ENCODE measurements at regions not wholly inside any gene's neighbourhood (a gene's known extent, or its start where the extent isn't known, plus 50 kb on each side); places are given as distances from the start of the nearest gene placed in this dataset.

- no peak for TF ChIP-seq POLR2AphosphoS5 (IDR thresholded peaks at IDR 0.05; ENCODE audit: low read depth)
Measured at GRCh38 chr4:175106301-175106700, 188.1 kb downstream of the ADAM29 start (continued).

GRCh38 chr4:175109933-175110332, 191.8 kb downstream of the ADAM29 start:
- Mint-ChIP-seq H3K4me3 (no peak overlapping the region), H3K27ac (no peak overlapping the region), H3K27me3 (ENCODE audit: insufficient read depth, low read depth, poor library complexity) (no peaks in the 10 kb centered on the region), H3K36me3 (ENCODE audit: low read depth) (peaks cover 3% of the 10 kb centered on the region; the same call in 1 of the 3 replicates), H3K4me1 (no peaks in the 10 kb centered on the region), H3K9me3 (peaks cover 18% of the 10 kb centered on the region; the same call in 2 of the 3 replicates)
- ATAC-seq, result peak; percentile 41; the same call in 2 of the 3 replicates
- no peaks in the 10 kb centered on the region for H3K4me1 ChIP-seq (ENCODE audit: insufficient read depth)
- H3F3A ChIP-seq (replicated peaks; ENCODE audit: low read depth), result no peaks in the 10 kb centered on the region
- no peak overlapping the region for H3K27ac ChIP-seq (ENCODE audit: low read depth)
- H3K27me3 ChIP-seq (ENCODE audit: insufficient read depth), result no peaks in the 10 kb centered on the region
- TF ChIP-seq ZNF331 (CRISPR knock-in tag; IDR thresholded peaks at IDR 0.05; ENCODE audit: low read depth) (no peak), REST (IDR thresholded peaks at IDR 0.05; ENCODE audit: unreplicated experiment) (no peak), CTCF (conservative IDR thresholded peaks at IDR 0.05; ENCODE audit: low read depth in 2 of 2) (peak; percentile 49 to 78)
- H3K79me2 ChIP-seq (replicated peaks; ENCODE audit: insufficient read depth), result no peaks in the 10 kb centered on the region
- no peak overlapping the region for H3K4me2 ChIP-seq
- peak; percentile 45 for DNase-seq (ENCODE audit: low spot score)
- no peak overlapping the region; the same call in 1 of the 2 replicates for H2AFZ ChIP-seq
- H3K4me3 ChIP-seq, result no peak overlapping the region
- H3K9me2 ChIP-seq (ENCODE audit: insufficient read depth), result no peaks in the 10 kb centered on the region
- H4K20me1 ChIP-seq (replicated peaks; ENCODE audit: insufficient read depth), result no peaks in the 10 kb centered on the region
- H3K36me3 ChIP-seq (ENCODE audit: insufficient read depth), result no peaks in the 10 kb centered on the region

GRCh38 chr4:175125410-175126068, 207.4 kb downstream of the ADAM29 start:
- no peak overlapping the region for H3K27ac Mint-ChIP-seq
- H3K9me3 Mint-ChIP-seq, result peaks cover 22% of the 10 kb centered on the region
- Histone ChIP-seq H3K4me2 (no peak overlapping the region), H3K36me3 (ENCODE audit: insufficient read depth) (no peaks in the 10 kb centered on the region), H3K27ac (ENCODE audit: low read depth) (no peak overlapping the region), H3K4me1 (ENCODE audit: insufficient read depth) (no peaks in the 10 kb centered on the region), H3F3A (replicated peaks; ENCODE audit: low read depth) (no peaks in the 10 kb centered on the region), H3K79me2 (replicated peaks; ENCODE audit: insufficient read depth) (no peaks in the 10 kb centered on the region), H2AFZ (no peak overlapping the region), H3K27me3 (ENCODE audit: insufficient read depth) (no peaks in the 10 kb centered on the region), H3K9me2 (ENCODE audit: insufficient read depth) (no peaks in the 10 kb centered on the region), H4K20me1 (replicated peaks; ENCODE audit: insufficient read depth) (no peaks in the 10 kb centered on the region), H3K4me3 (no peak overlapping the region)
- peaks cover 4% of the 10 kb centered on the region for H3K27me3 Mint-ChIP-seq (ENCODE audit: insufficient read depth, low read depth, poor library complexity)
- H3K4me3 Mint-ChIP-seq, result no peak overlapping the region
- no peak for DNase-seq (ENCODE audit: low spot score)
- H3K4me1 Mint-ChIP-seq, result no peaks in the 10 kb centered on the region; the same call in 2 of the 3 replicates
- peaks cover 15% of the 10 kb centered on the region; the same call in 2 of the 3 replicates for H3K36me3 Mint-ChIP-seq (ENCODE audit: low read depth)
- no peak for ATAC-seq
- TF ChIP-seq JUNB (IDR thresholded peaks at IDR 0.05; ENCODE audit: unreplicated experiment), result no peak
- no peak for TF ChIP-seq NANOG (IDR thresholded peaks at IDR 0.05; ENCODE audit: borderline replicate concordance)
- TF ChIP-seq ETS1 (IDR thresholded peaks at IDR 0.05), result no peak
- TF ChIP-seq CREB1 (CRISPR knock-in tag; IDR thresholded peaks at IDR 0.05; ENCODE audit: low read depth), result no peak
- no peak for TF ChIP-seq ZNF114 (CRISPR knock-in tag; IDR thresholded peaks at IDR 0.05)
- no peak for TF ChIP-seq EZH2 (IDR thresholded peaks at IDR 0.05; ENCODE audit: low read depth, unreplicated experiment)

Measured in GM23338 (cell line).